GM19438 (cell line): ENCODE measurements at regions not wholly inside any gene's neighbourhood (a gene's known extent, or its start where the extent isn't known, plus 50 kb on each side); places are given as distances from the start of the nearest gene placed in this dataset.
"Not testable (repeated sequence)": the region's sequence is repeated elsewhere in the genome, so short reads cannot be mapped to it uniquely, and the experiment has no call there.

Experiments
- ATAC-seq: cut with Tn5 transposase; IDR thresholded peaks from one replicate; pipeline ENCODE4 v1.9.1; 2021; ENCODE audit warnings: low read depth; ENCODE audit not compliant: unreplicated experiment

DNA sequence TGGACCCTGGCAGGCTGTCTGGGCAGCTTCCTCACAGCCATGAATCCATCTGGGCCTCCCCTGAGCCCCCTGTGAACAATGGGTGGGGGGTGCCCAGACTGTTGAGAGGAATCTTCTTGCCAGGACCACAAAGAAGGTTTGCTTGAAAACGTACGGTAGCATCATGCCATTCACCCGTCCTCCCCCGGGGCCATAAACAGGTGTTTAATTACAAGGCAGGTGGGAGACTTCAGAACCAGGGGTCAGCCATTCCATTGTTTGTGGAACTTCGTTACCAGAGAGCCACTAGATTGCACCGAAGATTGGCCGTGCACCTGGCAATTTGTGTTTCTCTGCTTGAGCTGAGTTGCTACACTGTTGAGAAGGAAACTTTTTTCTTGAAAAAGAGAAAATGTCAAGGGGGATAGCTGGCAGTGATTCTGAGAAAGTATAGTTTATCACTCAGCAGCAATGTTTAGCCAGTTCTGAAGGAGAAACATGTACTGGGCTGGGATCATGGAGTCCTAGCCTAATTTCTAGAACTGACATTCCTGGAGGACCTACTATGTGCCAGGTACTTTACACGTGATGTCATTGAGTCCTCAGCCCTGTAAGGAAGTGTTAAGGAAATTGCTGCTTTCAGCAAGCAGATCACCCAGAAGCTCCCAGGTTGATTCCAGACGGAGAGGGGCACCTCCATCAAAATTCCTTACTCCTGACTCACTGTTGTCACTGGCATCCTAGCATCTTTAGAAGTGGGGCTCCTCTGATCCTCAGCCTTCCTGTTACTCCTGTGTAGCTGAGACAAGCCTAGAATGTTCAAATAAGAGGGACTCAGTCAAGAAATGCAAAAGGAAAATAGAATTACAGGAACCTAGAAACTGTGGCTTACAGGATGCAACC lies 103.8 kb upstream of the UBE2E1 start:
- no peak for ATAC-seq

DNA sequence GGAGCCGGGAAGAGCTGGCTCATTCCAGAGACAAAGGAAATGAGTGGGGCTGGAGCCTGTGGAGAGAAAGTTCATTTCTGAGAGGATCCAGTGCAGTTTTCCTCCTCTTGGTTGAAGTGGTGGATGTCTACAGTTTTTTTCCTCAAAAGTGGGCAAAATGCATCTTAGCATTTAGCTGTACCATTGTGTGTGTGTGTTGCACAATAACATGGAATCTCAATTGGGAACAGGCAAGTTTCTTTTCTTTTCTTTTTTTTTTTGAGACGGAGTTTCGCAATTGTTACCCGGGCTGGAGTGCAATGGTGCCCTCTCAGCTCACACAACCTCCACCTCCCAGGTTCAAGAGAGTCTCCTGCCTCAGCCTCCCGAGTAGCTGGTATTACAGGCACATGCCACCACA lies 101.5 kb upstream of the UBE2E1 start:
- no peak for ATAC-seq

DNA sequence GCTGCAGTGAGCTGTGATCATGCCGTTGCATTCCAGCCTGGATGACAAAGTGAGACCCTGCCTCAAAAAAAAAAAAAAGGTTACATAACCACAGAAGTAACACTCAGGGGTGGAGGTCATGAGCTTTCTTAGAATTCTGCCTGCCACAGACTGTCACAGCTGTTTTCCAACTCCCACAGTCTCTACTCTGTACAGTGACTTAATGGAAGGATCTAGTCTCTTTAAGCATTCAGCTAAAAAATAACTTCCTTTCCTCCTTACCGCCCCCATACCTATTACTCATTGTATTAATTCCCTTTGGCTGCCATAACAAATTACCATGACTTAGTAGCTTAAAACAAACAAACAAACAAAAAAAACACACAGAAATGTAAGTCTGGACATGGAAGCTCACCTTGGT lies 99.6 kb upstream of the UBE2E1 start:
- no peak for ATAC-seq

DNA sequence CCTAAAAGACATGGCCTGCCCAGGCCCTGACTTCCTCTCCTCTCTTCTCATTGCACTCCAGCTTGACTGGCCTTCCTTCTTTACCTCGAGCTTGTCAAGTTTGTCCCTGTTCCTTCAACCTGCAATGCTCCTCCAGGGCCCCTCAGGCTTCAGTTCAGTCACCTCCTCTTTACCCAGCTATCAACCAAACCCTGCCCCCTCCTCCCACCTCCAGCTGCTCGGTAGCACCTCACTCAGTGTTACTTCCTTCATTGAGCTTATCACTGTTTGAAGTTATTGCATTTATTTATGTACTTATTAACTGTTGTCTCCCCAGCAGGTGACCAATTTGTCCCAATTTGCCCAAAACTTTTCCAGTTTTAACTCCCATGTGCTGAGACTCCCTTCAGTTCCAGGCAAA lies 95.8 kb upstream of the UBE2E1 start:
- no peak for ATAC-seq

DNA sequence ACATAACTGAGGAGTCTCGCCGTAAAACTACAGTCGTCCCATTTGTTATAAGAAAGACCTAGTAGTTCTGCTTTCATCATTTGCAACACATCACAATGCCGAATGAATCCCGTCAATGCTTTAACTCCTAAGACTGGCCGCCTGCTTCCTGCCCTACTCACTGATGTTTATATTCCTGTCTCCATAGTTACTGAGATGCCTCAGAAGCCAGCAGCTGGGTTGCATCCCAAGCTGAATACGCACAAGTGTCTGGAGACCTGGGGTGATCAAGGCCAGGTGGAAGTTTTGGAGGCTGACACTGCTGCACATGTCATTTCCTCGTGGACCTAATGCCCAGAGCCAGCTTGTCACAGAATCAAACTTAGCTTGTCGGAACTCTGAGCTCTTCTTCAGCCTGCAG lies 95.2 kb upstream of the UBE2E1 start:
- ATAC-seq = no peak

DNA sequence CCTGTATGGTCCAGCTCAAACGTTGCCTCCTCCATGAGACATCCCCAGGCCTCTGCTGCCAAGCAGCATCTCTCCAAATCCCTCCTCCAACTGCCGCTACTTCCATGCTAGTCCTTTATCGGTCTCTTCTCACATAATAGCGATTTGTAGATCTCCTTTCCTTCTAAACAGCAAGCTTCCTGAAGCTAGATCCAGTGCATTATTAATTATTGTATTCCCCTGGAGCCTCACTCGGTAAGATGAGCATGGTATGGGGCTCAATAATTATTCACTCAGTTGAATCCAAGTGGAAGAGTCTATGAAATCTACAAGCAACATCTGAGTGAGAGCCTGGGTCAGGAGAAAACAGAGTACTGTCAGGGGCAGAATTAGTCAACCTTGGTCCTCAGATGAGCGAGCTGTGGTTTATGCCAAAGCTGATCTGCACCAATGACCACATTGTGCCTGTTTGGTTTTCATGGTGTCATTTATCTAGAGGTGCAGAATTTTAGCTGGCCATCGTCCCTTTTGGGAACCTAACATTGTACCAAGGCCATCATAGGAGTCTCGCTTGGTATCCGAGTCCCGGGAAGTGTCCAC lies 93.8 kb upstream of the UBE2E1 start:
- peak; percentile 66 for ATAC-seq

DNA sequence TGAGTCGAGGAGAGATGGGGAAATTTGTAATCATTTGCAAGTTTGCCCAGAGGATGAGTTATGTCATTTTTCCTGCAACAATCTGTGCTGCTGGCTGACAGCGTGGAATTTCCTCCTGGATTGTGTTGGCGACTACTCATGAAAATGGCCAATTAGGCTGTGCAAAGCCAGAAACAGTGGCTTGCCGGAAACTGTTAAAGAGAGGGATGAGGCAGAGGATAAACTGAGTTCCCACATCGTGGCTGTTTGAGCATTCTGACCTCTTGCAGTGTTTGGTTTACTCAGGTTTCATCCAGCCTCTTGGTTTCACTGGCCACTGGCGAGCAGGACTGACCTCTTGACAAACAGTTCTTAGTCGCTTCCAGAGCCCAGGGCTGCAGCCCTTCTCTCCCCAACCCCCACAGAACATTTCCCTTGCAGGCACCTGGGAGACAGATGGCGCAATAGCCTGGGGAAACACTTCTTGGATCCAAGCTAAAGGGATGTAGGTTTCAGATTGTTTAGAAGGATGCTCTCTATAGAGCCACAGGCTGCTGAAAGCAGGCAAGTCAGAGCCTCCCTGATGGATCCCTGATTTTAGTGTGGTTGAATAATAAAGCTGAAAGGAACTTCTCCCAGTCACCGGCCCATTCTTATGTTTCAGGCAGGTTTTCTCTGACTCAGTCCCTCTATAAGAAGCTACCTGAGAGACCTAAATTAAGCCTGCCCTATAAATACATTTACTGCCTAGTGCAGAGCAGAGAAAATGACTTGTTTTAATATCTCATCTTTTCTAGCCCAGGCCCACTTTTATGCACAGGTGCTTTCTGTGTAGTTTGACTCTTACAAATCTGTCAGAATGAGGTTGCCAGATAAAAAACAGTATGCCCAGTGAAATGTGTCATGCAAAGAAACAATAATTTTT lies 92.8 kb upstream of the UBE2E1 start:
- ATAC-seq = no peak

DNA sequence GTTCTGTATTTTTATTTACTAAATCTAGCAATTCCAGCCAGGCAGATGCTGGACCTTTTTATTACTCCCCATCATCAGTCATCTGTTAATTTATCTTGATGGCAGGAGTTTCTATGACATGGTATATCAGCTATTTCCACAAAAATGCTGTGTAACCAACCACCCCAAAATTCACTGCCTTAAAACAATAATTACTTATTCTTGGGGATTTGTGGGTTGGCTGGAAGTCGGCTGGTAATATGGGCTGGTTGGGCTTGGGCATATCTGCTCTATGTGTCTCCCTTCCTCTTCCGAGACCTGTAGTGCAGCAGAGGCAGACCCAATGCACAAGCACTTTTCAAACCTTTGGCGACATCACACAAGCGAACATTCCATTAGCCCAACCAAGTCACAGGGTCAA lies 92.1 kb upstream of the UBE2E1 start:
- no peak for ATAC-seq

DNA sequence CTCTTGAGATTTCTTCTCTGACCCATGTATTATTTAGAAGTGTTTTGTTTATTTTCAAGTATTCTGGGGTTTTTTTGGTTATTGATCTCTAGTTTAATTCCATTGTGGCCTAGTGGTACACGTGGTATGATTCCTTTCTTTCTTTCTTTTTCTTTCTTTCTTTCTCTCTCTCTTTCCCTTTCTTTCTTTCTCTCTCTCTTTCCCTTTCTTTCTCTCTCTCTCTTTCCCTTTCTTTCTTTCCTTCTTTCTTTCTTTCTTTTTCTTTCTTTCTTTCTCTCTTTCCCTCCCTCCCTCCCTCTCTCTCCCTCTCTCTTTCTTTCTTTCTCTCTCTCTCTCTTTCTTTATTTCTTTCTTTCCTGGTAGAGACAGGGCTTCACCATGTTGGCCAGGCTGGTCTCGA lies 85.7 kb upstream of the UBE2E1 start:
- ATAC-seq = no peak

DNA sequence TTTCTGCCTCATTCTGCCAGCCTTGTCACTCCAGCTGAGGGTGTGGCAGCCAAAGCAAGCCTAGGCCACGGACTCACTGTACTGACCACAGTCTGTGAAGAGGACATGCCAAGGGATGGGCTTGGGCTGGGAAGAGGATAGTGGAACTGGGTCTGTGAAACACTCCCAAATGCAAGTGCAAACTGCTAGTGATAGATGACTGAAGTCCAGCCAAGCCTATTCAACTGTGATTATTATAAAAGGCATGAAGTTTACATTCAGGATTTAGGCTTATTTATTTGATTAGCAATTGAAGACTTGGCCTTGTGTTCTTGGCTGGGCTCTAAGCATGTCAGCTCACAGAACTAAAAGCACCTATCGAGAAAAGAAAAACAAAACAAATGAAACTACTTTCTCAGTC lies 84.9 kb upstream of the UBE2E1 start:
- no peak for ATAC-seq

DNA sequence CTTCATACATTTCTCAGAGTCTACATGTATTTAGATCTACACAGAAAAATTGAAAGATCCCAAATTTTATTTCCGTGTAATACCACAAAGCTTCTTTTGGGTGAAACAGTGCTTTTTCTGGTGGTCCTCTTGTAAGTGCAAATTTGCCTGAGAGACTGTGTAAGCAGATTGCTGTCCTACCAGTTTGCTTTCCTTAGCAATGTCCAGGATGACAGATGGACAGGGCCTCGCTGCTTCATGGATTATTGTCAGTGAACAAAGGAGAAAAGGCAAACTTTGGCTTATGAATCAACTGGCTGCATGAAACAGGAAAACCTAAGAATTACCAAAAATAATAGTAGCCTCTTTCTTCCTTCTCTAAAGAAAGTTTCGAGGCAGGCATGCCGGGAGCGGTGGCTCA lies 82.6 kb upstream of the UBE2E1 start:
- ATAC-seq = no peak

DNA sequence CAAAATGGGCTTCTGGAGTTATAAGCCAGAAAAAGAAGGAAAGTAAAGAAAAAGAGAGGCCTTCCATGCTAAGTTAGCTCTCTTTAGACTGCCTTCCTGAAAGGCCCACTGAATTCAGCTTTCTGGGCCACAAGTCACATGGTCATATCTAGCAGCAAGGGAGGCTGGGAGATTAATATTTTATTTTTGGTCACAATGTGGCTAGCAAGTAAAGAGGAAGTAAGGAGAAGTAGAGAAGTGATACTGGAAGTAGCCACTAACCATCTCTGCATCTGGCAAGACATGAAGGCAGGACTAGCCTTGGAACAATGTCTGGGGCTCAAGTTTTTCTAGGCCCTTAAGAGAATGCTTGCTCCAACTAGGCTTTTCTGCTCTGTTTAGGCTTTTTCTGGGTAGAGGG lies 81.8 kb upstream of the UBE2E1 start:
- no peak for ATAC-seq

DNA sequence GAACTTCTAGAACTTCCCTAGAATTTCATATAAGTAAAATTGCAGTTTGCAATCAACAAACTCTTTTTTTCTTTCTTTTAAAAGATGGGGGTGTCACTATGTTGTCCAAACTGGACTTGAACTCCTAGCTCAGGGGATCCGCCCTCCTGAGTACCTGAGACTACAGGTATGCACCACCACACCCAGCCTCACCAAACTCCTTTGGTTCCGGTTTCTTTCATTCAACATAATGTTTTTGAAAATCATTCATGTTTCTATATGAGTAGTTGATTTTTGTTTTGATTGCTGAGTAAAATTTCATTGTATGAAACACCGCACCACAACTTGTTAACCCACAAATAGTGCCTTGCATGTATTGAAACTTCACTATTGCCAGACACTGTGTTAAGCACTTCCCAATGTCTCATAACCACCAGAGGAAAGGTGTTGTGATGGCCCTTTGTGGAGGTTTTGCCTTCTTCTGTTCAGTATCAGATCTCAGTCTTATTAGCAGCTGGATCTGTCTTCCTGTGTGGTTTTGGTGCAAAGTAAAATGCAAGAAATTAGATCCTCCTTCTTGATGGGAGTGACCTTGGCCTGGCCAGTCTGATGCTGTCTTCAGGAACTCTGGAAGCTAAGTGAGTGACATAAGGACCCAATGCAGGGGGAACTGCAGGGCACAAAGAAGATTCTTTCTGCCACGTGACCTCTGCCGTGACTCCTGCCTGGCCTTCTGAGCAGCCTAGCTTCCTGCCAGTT lies 78.8 kb upstream of the UBE2E1 start:
- ATAC-seq = peak; percentile 74

DNA sequence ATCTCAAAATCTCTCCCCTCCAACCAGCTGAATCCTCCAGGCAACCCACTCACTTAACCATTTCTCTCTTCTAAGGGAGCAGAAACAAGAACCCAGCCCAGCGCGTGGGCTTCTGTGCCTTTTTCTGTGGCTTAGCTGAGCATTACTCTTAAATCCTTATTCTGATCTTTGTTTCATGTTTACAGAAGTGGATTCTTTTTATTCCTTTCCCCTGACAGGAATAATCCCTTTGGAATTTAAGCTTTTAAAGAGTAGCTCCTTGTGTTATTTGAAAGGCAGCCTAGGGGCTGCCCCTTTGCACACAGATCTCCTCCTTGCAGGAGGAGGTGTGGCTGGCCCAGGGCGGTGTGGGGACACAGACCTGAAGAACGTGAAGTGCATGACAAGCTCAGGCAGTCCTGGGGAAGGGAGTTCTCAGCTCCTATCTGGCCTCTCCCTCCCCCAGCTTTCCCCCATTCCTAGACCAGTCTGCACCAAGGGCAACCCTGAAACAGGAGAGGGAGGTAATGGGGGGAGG lies 77.1 kb upstream of the UBE2E1 start:
- no peak for ATAC-seq

DNA sequence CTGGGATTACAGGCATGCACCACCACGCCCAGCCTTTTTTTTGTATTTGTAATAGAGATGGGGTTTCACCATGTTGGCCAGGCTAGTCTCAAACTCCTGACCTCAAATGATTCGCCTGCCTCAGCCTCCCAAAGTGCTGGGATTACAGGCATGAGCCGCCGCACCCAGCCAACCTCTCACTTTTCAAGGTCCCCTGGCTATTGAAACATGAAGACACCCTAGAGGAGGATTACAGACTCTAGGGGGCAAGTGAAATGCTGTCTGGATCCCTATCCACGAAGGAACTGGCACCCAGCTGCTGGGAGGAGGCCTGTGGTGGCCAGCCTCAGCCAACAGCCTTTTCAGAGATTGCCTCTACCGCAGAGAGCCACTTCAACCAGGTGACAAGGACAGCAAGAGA lies 76.4 kb upstream of the UBE2E1 start:
- not testable (repeated sequence) for ATAC-seq

DNA sequence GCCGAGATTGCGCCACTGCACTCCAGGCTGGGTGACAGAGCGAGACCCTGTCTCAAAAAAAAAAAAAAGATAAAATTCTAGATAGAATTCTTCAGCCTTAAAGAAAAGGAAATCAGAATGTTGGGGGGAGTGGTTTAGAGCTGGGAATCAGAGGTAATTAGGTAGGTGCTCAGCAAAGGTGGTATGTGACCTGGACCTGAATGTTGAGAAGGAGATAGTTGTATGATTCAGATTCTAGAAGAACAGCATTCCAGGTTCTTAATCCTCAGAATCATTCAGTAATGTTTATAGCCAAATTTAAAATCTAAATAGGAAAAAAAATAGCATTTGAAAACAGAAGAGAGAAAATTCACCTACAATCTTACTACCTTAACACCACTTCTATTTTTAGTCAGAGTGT lies 71.3 kb upstream of the UBE2E1 start:
- no peak for ATAC-seq

DNA sequence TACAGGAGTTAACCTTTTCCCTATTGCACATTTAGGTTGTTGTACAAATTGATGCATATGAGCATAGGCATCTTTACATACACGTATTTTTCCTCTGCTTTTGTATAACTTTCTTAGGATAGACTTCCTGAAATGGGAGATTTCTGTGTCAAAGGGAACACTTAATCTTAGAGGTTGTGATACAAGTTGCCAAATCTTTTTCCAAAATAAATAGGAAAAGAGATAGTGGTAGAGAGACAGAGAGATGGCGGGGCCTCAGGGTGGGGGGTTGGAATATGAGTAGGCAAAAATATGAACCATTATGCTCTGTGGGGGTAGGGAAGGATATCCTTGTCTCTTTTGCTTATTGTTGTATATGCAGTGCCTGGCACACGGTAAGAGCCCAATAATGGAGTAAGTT lies 70.7 kb upstream of the UBE2E1 start:
- no peak for ATAC-seq

DNA sequence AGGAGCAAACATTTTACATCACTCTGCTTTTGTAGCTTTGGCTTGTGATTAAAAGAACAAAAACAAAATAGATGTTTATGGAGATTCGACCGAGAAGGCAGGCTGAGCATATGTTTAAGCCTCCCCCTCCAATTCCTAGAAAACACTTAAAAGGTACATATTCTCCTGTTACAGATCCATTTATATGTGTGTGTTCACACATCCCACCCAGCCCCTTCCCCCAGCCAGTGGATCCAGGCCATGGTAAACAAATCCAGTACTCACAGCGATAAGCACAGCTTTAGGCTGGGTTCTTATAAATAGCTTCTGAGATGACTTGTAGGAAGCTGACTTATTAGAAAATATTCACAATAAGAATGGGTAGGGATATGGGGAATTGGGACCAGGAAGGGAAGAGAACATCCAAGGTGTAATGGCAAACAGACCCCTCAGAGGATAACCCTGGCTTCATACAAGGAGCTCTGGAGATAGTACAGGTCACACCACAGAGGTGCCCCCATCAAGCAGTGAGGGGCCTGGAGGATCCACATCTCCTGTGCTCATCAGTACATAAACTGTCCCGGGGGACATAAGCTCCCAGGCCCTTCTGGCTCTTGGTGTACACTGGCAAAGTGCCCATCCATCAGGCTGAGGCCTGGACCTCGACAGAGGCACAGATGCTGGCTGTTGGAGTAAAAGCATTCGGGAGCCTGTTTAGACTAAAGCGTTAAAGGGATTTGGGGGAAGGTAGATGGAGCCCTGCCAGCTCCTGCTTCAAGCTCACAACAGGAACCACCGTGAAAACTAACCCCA lies 70.0 kb upstream of the UBE2E1 start:
- no peak for ATAC-seq

DNA sequence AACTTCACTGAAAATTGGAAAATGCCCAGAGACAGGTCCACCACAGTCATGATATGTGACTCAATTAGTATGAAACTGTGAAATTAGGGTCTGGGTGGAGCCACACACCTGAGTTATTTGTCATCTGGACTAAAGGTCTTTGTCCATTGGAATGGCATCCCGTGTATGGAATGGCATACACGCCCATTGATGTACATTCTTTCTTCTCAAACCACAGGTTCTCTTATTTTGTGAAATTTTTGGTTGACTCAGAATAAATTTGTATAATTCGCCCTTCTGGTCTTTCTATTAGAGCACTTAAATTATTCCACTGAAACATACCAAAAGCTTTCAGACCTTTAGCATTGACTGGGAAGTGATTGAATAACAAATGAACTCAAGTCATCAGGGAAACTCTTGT lies 66.8 kb upstream of the UBE2E1 start:
- ATAC-seq = no peak

DNA sequence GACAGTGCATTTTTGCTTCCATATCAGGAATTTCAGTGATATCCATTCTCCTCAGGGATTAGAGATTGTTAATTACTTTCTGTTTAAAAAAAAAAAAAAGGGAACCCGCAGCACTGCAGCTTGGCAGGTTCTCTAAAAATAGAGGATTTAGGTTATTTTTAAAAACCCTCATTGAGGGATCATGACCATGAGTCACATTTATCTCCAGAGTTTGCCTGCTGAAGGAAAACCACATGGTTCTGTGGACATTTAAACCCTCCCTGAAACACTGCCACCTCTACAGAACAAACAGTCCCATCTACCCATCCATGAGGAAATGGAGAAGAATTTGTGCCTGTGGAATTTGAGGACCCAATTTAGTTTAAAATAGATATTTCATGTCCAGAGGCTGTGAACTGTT lies 66.2 kb upstream of the UBE2E1 start:
- ATAC-seq = no peak
